Endothelial cell of umbilical vein (primary cell): ENCODE measurements at regions not wholly inside any gene's neighbourhood (a gene's known extent, or its start where the extent isn't known, plus 50 kb on each side); places are given as distances from the start of the nearest gene placed in this dataset.

Experiments
- BruUV-seq: library from RNA; stranded (reverse); fragments of 400-500 nt; replicated peaks from 2 replicates; lab custom pipeline; 2021; lab: Mats Ljungman, UMichigan
- CTCF ChIA-PET: fragments of 300-600, 350-600 bp; sonication (Branson Sonifier 250); formaldehyde crosslinking; loops from one replicate; lab custom pipeline; 2021; ENCODE audit warnings: antibody characterized with exemption, inconsistent platforms; lab: Charles Lee
- POLR2A ChIA-PET: fragments of 300-600, 350-600 bp; sonication (Branson Sonifier 250); formaldehyde crosslinking; loops from one replicate; lab custom pipeline; 2021; ENCODE audit warnings: antibody characterized with exemption, inconsistent platforms; lab: Charles Lee
- DNase-seq: peaks from one replicate; pipeline ENCODE4 v3.0.0-alpha.2; 2011; ENCODE audit warnings: low read depth, low spot score
- FAIRE-seq: peaks from 2 replicates; lab custom pipeline; 2011; peaks lifted over from hg19 to GRCh38; lab: Jason Lieb, UNC
- H2AFZ ChIP-seq: 2 replicates; pipeline ENCODE4 v1.6.0; 2012; ENCODE audit warnings: low read depth, low read length, control low read depth, inconsistent platforms
- H3K27ac ChIP-seq: 2 replicates; pipeline ENCODE4 v1.5.1; 2011; ENCODE audit warnings: low read depth, mild to moderate bottlenecking, control low read depth, low read length, moderate library complexity; ENCODE audit not compliant: insufficient read depth
- H3K27me3 ChIP-seq, 2 experiments: 2 replicates each; pipeline versions ENCODE4 v1.6.0 to v1.6.1; 2011; ENCODE audit warnings: low read length in 2 of 2, mixed read lengths in 1 of 2; ENCODE audit not compliant: control insufficient read depth in 2 of 2, insufficient read depth in 2 of 2
- H3K36me3 ChIP-seq, 2 experiments: 2 replicates in 1 of 2; 3 replicates in 1 of 2; pipeline ENCODE4 v1.5.1; 2011; ENCODE audit warnings: low read length in 2 of 2, mild to moderate bottlenecking in 1 of 2, moderate library complexity in 1 of 2; ENCODE audit not compliant: control insufficient read depth in 2 of 2, insufficient read depth in 2 of 2; ENCODE audit errors: extremely low read depth in 1 of 2
- H3K4me1 ChIP-seq: 3 replicates; pipeline ENCODE4 v1.5.1; 2011; ENCODE audit warnings: mild to moderate bottlenecking, low read length; ENCODE audit not compliant: control insufficient read depth, insufficient read depth; ENCODE audit errors: extremely low read depth
- H3K4me2 ChIP-seq: 2 replicates; pipeline ENCODE4 v1.6.1; 2011; ENCODE audit warnings: low read length, control low read depth, mixed read lengths; ENCODE audit not compliant: insufficient read depth
- H3K4me3 ChIP-seq, 3 experiments: fragments of 200-600 bp in 1 of 3; sonication (generic), shearing (Covaris generic) in 1 of 3; replicated peaks in 1 of 3; 2 replicates each; pipeline ENCODE4 v1.5.1; 2011 to 2016; ENCODE audit warnings: control low read depth in 3 of 3, low read length in 3 of 3, mild to moderate bottlenecking in 2 of 3, inconsistent platforms in 1 of 3, low read depth in 1 of 3, moderate library complexity in 1 of 3; ENCODE audit not compliant: insufficient read depth in 1 of 3
- H3K79me2 ChIP-seq: 2 replicates; pipeline ENCODE4 v1.6.0; 2012; ENCODE audit warnings: low read length, inconsistent platforms; ENCODE audit not compliant: control insufficient read depth, insufficient read depth
- H3K9ac ChIP-seq: replicated peaks from 2 replicates; pipeline ENCODE3; 2011; ENCODE audit warnings: low read length, control low read depth; ENCODE audit not compliant: insufficient read depth; ENCODE audit errors: extremely low read depth
- H3K9me1 ChIP-seq: replicated peaks from 3 replicates; pipeline ENCODE4 v1.6.0; 2011; ENCODE audit warnings: mild to moderate bottlenecking, low read length; ENCODE audit not compliant: control insufficient read depth, insufficient read depth; ENCODE audit errors: extremely low read depth
- H3K9me3 ChIP-seq: replicated peaks from 2 replicates; pipeline ENCODE4 v1.5.1; 2012; ENCODE audit warnings: low read length, inconsistent platforms; ENCODE audit not compliant: control insufficient read depth, insufficient read depth
- H4K20me1 ChIP-seq: replicated peaks from 2 replicates; pipeline ENCODE3; 2011; ENCODE audit warnings: mild to moderate bottlenecking, low read length; ENCODE audit not compliant: control insufficient read depth, insufficient read depth; ENCODE audit errors: extremely low read depth
- CTCF ChIP-seq, 2 donors: IDR thresholded peaks; 1 replicate in 1 of 2; 2 replicates in 1 of 2; pipeline ENCODE4 v1.5.1; 2011; ENCODE audit warnings: low read length in 2 of 2, mild to moderate bottlenecking in 2 of 2, moderate library complexity in 2 of 2, control low read depth in 1 of 2, inconsistent platforms in 1 of 2, low read depth in 1 of 2; ENCODE audit not compliant: insufficient read depth in 1 of 2; ENCODE audit errors: extremely low read depth in 1 of 2
- EZH2 ChIP-seq: IDR thresholded peaks from 2 replicates; pipeline ENCODE4 v1.6.1; 2012; ENCODE audit warnings: borderline replicate concordance, low read depth, mild to moderate bottlenecking, moderate library complexity, low read length, inconsistent platforms; ENCODE audit not compliant: severe bottlenecking
- FOS ChIP-seq: IDR thresholded peaks from 2 replicates; pipeline ENCODE4 v1.6.1; 2011; ENCODE audit warnings: mild to moderate bottlenecking, low read length, moderate library complexity, borderline replicate concordance; ENCODE audit not compliant: insufficient read depth
- GATA2 ChIP-seq: IDR thresholded peaks from 2 replicates; pipeline ENCODE4 v1.7.0; 2011; ENCODE audit warnings: low read depth, mild to moderate bottlenecking, moderate library complexity, mixed read lengths, low read length; ENCODE audit not compliant: insufficient read length, insufficient read depth
- JUN ChIP-seq: IDR thresholded peaks from 2 replicates; pipeline ENCODE4 v1.6.1; 2011; ENCODE audit warnings: borderline replicate concordance, low read depth; ENCODE audit not compliant: insufficient read length, insufficient read depth
- MAX ChIP-seq: IDR thresholded peaks from 2 replicates; pipeline ENCODE4 v1.6.1; 2011; ENCODE audit not compliant: insufficient read depth, insufficient read length
- MYC ChIP-seq: IDR thresholded peaks from one replicate; pipeline ENCODE4 v1.6.1; 2011; ENCODE audit warnings: mild to moderate bottlenecking, low read depth, low read length
- POLR2A ChIP-seq: IDR thresholded peaks from 2 replicates; pipeline ENCODE4 v1.6.1; 2012; ENCODE audit warnings: low read depth, mild to moderate bottlenecking, control low read depth, low read length
- POLR2AphosphoS5 ChIP-seq: IDR thresholded peaks from 2 replicates; pipeline ENCODE4 v1.6.1; 2012; ENCODE audit warnings: low read depth, mild to moderate bottlenecking, control low read depth, low read length, moderate library complexity; ENCODE audit not compliant: insufficient read depth
- dilution Hi-C: fragments of 300-500 bp; cut with MboI; formaldehyde crosslinking; loops from one replicate; pipeline ENCODE4 v1.15.0; 2019; ENCODE audit warnings: low sequenced_read_pairs; ENCODE audit not compliant: extremely low pct_ligation_motif_present
- intact Hi-C: fragments of 100-400 bp; cut with micrococcal nuclease; formaldehyde crosslinking; loops from one replicate; pipeline ENCODE4 v1.10.0; 2022

GRCh38 chr6:145352382-145353080 is 382.8 kb downstream of the EPM2A start:
- no peak overlapping the region for H2AFZ ChIP-seq
- no peaks in the 10 kb centered on the region for H4K20me1 ChIP-seq
- H3K27me3 ChIP-seq, result no peaks in the 10 kb centered on the region
- FAIRE-seq (no peak), DNase-seq (no peak)
- intact Hi-C loops (no loop called here), dilution Hi-C loops (no loop called here)
- ChIA-PET POLR2A (no interaction called here), CTCF (no interaction called here)
- no peak overlapping the region for H3K4me3 ChIP-seq
- BruUV-seq, result no TSS peak
- no peak for TF ChIP-seq GATA2
- TF ChIP-seq MAX, result no peak
- TF ChIP-seq POLR2A, result no peak
- no peak for TF ChIP-seq POLR2AphosphoS5
- TF ChIP-seq EZH2, result no peak
- no peak for TF ChIP-seq FOS
- no peak for TF ChIP-seq CTCF (IDR thresholded peaks at IDR 0.05; ENCODE audit: extremely low read depth in 1 of 2, insufficient read depth in 1 of 2, low read depth in 1 of 2, low read length in 2 of 2)
- no peak for TF ChIP-seq MYC
- no peak for TF ChIP-seq JUN
- H3K9me1 ChIP-seq, result no peaks in the 10 kb centered on the region
- no peak overlapping the region for H3K9ac ChIP-seq
- no peak overlapping the region for H3K4me2 ChIP-seq
- H3K4me1 ChIP-seq, result no peaks in the 10 kb centered on the region
- H3K79me2 ChIP-seq, result no peaks in the 10 kb centered on the region
- H3K36me3 ChIP-seq, result no peaks in the 10 kb centered on the region
- no peak overlapping the region for H3K27ac ChIP-seq
- no peaks in the 10 kb centered on the region for H3K9me3 ChIP-seq
